C4-2B (cell line): ENCODE measurements at regions not wholly inside any gene's neighbourhood (a gene's known extent, or its start where the extent isn't known, plus 50 kb on each side); places are given as distances from the start of the nearest gene placed in this dataset.

Source experiments
- H3K27ac ChIP-seq: fragments of 450-650 bp; 2 replicates; pipeline ENCODE4 v1.5.1; 2017
- ZFX ChIP-seq: fragments of 450-650 bp; IDR thresholded peaks from 2 replicates; pipeline ENCODE4 v1.6.1; 2017
- TF ChIP-seq, protein P1 (sequence below): fragments of 450-650 bp; conservative IDR thresholded peaks from 2 replicates; pipeline ENCODE4 v1.5.1; 2017; ENCODE audit warnings: mild to moderate bottlenecking

DNA sequence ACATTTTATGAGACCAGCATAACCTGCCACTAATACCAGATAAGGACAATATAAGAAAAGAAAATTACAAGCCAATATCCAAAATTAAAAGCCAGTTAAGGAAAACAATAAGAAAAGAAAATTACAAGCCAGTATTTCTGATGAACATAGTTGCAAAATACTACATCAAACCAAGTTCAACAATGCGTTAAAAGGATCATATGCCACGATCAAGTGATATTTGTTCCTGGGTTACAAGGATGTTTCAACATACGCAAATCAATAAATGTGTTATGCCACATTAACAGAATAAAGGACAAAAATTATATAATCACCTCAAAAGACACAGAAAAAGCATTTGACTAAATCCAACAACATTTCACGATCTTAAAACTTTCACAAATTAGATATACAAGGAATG is 431.9 kb downstream of the ELAVL2 start:
- H3K27ac ChIP-seq, result no peak overlapping the region

DNA sequence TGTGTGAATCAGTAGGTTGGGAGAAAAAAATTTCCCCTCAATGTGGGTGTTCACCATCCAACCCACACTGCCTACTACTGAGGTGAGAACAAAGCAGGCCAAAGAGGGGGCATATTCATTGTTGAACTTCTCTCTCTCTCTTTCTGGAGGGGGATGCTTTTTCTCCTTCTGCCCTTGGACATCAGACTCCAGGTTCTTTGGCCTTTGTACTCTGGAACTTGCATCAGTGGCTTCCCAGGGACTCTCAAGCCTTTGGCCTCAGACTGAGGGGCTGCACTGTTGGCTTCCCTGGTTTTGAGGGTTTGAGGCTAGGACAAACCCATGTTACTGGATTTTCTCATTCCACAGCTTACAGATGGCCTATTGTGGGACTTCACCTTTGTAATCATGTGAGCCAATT is 417.2 kb downstream of the ELAVL2 start:
- H3K27ac ChIP-seq, result no peak overlapping the region

More for the DNA sequence above, 431.9 kb downstream of the ELAVL2 start:
- no peak for TF ChIP-seq ZFX

DNA sequence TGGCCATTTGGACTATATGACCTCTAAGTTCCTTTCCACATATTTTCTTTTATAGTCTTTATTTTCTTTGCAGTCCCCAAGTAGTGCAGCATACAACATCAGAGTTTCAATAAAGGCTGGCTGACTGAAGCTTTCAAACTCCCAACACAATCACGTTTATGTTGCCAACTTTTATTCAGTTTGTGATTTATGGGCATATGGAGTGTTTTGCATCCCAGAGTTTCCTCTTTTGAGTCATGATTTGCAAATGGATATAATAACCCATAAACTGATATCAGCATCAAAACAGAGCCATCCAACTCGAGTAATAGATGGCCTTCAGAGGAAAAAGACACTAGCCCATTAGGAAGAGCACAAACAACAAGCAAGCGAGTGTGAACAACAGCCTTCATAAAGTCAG is 414.0 kb downstream of the ELAVL2 start:
- TF ChIP-seq, protein P1, sequence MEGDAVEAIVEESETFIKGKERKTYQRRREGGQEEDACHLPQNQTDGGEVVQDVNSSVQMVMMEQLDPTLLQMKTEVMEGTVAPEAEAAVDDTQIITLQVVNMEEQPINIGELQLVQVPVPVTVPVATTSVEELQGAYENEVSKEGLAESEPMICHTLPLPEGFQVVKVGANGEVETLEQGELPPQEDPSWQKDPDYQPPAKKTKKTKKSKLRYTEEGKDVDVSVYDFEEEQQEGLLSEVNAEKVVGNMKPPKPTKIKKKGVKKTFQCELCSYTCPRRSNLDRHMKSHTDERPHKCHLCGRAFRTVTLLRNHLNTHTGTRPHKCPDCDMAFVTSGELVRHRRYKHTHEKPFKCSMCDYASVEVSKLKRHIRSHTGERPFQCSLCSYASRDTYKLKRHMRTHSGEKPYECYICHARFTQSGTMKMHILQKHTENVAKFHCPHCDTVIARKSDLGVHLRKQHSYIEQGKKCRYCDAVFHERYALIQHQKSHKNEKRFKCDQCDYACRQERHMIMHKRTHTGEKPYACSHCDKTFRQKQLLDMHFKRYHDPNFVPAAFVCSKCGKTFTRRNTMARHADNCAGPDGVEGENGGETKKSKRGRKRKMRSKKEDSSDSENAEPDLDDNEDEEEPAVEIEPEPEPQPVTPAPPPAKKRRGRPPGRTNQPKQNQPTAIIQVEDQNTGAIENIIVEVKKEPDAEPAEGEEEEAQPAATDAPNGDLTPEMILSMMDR, result no peak
- no peak for TF ChIP-seq ZFX

More for the DNA sequence above, 417.2 kb downstream of the ELAVL2 start:
- TF ChIP-seq, protein P1, result no peak

DNA sequence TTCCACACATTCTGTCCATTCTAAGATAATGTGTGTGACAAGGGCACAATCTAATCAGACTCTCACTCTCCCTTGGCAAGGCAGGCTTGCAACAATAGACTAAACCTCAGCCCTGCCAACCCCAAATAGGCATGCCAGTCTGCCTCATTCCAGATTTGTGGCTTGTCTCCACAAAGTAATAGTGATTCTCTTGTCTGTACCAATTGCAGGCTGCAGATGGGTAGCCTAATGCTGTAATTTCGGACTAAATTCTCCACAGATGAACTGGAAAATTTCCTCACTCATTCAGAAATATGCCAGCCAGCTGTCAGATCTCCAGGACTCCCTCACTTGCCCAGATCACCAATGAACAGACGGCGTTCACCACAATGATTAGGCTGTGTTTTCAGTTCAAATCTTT is 413.6 kb downstream of the ELAVL2 start:
- TF ChIP-seq, protein P1, result no peak
- TF ChIP-seq ZFX, result no peak
- H3K27ac ChIP-seq, result no peak overlapping the region

More for the DNA sequence above, 414.0 kb downstream of the ELAVL2 start:
- H3K27ac ChIP-seq, result no peak overlapping the region

DNA sequence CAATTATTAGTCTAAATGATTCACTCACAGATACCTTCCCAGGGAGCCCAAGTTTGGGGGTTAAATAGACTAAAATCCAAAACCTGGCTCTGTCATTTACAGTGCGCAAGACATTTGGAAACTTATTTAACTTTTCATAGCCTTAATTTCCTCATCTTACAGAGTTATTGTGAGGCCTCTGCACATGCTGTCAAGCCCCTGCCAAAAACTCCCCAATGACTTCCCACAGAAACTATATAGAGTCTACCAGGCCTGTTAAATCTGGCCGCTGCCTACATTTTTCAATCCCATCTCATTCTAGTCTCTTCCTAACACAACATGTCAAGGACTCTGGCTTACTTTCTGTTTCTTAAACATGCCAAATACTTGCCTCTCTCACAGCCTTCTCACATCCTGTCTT is 412.5 kb downstream of the ELAVL2 start:
- no peak for TF ChIP-seq ZFX
- TF ChIP-seq, protein P1, result no peak

DNA sequence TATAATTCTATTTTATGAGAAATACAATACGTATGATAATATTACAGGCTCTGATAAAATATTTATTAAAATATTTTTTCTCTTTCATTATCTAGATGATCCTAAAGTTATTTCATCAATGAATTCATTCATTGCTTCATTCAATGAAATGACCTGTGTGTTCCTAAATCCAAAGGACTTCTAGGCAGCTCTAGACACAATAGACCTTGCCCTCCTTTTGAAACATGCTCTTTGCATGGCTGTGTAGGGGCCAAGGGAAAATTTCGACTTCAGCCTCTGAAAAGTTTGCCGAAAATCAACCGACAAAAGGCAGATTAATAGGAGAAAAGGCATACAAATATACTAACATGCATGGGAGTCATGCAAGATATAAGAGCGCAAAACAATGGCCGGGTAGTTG is 402.0 kb downstream of the ELAVL2 start:
- H3K27ac ChIP-seq, result no peak overlapping the region
- no peak for TF ChIP-seq ZFX
- TF ChIP-seq, protein P1, result no peak

More for the DNA sequence above, 412.5 kb downstream of the ELAVL2 start:
- H3K27ac ChIP-seq, result no peak overlapping the region

DNA sequence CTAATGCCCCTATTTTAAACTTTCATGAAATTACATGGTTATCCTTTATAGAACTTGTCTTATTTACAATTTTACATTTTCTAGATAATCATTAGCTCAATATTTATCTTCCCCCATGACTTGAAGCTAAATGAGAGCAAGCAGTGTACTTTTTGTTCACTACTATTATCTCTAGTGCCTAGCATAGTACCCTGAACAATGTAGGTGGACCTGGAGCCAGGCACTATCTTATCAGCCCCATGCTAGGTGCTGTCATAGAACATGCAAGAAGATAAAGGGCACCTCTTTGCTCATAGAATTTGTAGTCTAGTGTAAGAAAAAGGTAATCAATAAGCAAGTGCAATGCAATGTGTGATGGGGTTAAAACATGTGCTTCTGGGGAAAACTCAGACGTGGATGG is 399.9 kb downstream of the ELAVL2 start:
- TF ChIP-seq, protein P1, result no peak
- no peak for TF ChIP-seq ZFX
- H3K27ac ChIP-seq, result no peak overlapping the region

DNA sequence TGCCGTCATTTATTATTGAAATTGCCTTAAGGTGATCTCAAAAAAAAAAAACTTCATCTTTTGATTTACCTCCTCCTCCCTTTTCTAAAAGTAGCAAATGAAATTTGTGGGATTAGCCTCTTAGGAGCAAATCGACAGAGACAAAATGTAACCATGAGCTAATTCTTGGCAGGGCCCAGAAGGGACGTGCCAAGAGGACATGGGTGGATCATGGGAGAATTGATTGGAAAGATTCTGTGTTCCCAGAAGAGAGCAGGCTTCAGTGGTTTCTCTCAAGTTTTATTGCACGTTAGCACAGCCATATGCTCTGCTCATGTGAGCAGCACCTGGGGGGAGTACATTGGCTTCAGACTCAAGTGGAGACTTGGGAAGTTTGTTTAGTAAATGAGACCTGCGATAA is 394.6 kb downstream of the ELAVL2 start:
- H3K27ac ChIP-seq, result no peak overlapping the region
- TF ChIP-seq, protein P1, result no peak
- TF ChIP-seq ZFX, result no peak
